Fibroblast of lung (primary cell): ENCODE measurements at regions not wholly inside any gene's neighbourhood (a gene's known extent, or its start where the extent isn't known, plus 50 kb on each side); places are given as distances from the start of the nearest gene placed in this dataset.
A peak's percentile ranks its signal among the peaks of the same experiment; 100 is the strongest.

Experiments used
- DNase-seq, 2 donors: peaks; one replicate each; pipeline versions ENCODE4 v3.0.0 to v3.0.0-alpha.2; 2010; ENCODE audit warnings: low read depth in 2 of 2
- H2AFZ ChIP-seq: 2 replicates; pipeline ENCODE4 v1.5.1; 2012; ENCODE audit warnings: low read length, control low read depth, inconsistent platforms
- H3K27ac ChIP-seq: 2 replicates; pipeline ENCODE4 v1.5.1; 2011; ENCODE audit warnings: low read length, control low read depth; ENCODE audit not compliant: insufficient read depth
- H3K27me3 ChIP-seq: 2 replicates; pipeline ENCODE4 v1.5.1; 2011; ENCODE audit warnings: mild to moderate bottlenecking, low read length; ENCODE audit not compliant: control insufficient read depth, insufficient read depth
- H3K36me3 ChIP-seq: 2 replicates; pipeline ENCODE4 v1.5.1; 2011; ENCODE audit warnings: low read length; ENCODE audit not compliant: control insufficient read depth, insufficient read depth
- H3K4me1 ChIP-seq: 2 replicates; pipeline ENCODE4 v1.5.1; 2011; ENCODE audit warnings: low read length; ENCODE audit not compliant: control insufficient read depth, insufficient read depth; ENCODE audit errors: extremely low read depth
- H3K4me2 ChIP-seq: 2 replicates; pipeline ENCODE4 v1.5.1; 2011; ENCODE audit warnings: low read length, control low read depth; ENCODE audit not compliant: insufficient read depth; ENCODE audit errors: extremely low read depth
- H3K4me3 ChIP-seq, 4 experiments: fragments of 200-600 bp in 1 of 4; sonication (generic) in 1 of 4; replicated peaks in 1 of 4; 2 replicates each; pipeline ENCODE4 v1.5.1; 2011 to 2016; ENCODE audit warnings: low read length in 4 of 4, low read depth in 3 of 4, mild to moderate bottlenecking in 3 of 4, control low read depth in 2 of 4, inconsistent platforms in 1 of 4, mixed read lengths in 1 of 4; ENCODE audit not compliant: insufficient read depth in 1 of 4; ENCODE audit errors: control extremely low read depth in 1 of 4
- H3K79me2 ChIP-seq: 2 replicates; pipeline ENCODE4 v1.5.1; 2012; ENCODE audit warnings: mild to moderate bottlenecking, low read length, inconsistent platforms; ENCODE audit not compliant: control insufficient read depth, insufficient read depth
- H3K9ac ChIP-seq: 2 replicates; pipeline ENCODE4 v1.5.1; 2011; ENCODE audit warnings: mild to moderate bottlenecking, low read length, control low read depth; ENCODE audit not compliant: insufficient read depth
- H3K9me3 ChIP-seq: 2 replicates; pipeline ENCODE4 v1.5.1; 2012; ENCODE audit warnings: low read depth, low read length; ENCODE audit not compliant: control insufficient read depth, insufficient read depth
- H4K20me1 ChIP-seq: 2 replicates; pipeline ENCODE4 v1.5.1; 2011; ENCODE audit warnings: low read length; ENCODE audit not compliant: control insufficient read depth, insufficient read depth; ENCODE audit errors: extremely low read depth
- EZH2 ChIP-seq: IDR thresholded peaks from 2 replicates; pipeline ENCODE4 v1.5.1; 2012; ENCODE audit warnings: low read length, control low read depth, mild to moderate bottlenecking; ENCODE audit errors: missing control alignments
- TF ChIP-seq, protein P1 (sequence below), 2 donors: IDR thresholded peaks in 1 of 2; conservative IDR thresholded peaks in 1 of 2; 1 replicate in 1 of 2; 2 replicates in 1 of 2; pipeline ENCODE4 v1.5.1; 2011 to 2012; ENCODE audit warnings: low read length in 2 of 2, control low read depth in 1 of 2, inconsistent platforms in 1 of 2, low read depth in 1 of 2, mild to moderate bottlenecking in 1 of 2

DNA sequence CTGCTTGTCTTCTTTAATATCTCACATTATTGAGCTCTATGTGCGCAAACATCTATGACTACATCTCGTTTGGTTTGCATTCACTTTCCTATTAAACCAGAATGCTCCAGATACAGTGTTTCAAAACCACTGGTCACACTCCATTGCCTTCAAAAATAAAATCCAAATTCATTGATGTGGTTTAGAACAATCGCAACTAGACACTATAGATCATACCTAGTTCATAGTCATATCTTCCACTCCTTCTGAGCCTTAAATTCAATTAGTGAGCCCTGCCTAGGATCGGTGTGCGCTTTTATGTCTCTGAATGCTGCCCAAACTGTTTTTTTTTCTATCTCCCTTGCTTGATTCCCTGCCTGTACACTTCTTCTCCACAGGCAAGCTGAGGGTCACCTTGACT, 238.5 kb upstream of the RGPD4 start:
- Histone ChIP-seq H3K4me1 (no peaks in the 10 kb centered on the region), H3K27ac (no peak overlapping the region)

DNA sequence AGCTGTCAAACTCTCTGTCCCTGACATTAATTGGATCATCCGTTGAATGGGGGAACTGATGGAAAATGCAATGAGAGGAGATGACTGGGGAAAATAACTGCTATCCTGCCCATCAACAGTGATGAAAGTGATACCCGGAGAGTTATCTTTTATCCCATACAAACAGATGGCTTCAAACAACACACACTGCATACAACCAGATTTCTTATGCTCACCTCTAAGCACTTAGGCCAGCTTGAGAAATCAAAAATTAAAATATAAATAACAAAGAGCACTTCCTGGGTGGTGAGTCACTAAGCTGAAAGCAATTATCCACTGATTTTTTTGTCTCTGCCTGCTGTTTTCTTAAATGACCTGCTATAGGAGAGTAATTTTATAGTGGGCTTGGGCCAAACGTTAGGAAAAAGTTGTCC, 237.6 kb upstream of the RGPD4 start:
- Histone ChIP-seq H3K27me3 (no peaks in the 10 kb centered on the region), H3K9me3 (no peaks in the 10 kb centered on the region), H3K4me1 (no peaks in the 10 kb centered on the region), H2AFZ (no peak overlapping the region), H3K27ac (no peak overlapping the region), H3K36me3 (no peaks in the 10 kb centered on the region), H4K20me1 (no peaks in the 10 kb centered on the region), H3K4me3 (no peak overlapping the region), H3K4me2 (no peak overlapping the region), H3K79me2 (no peaks in the 10 kb centered on the region), H3K9ac (no peak overlapping the region)
- TF ChIP-seq, protein P1, sequence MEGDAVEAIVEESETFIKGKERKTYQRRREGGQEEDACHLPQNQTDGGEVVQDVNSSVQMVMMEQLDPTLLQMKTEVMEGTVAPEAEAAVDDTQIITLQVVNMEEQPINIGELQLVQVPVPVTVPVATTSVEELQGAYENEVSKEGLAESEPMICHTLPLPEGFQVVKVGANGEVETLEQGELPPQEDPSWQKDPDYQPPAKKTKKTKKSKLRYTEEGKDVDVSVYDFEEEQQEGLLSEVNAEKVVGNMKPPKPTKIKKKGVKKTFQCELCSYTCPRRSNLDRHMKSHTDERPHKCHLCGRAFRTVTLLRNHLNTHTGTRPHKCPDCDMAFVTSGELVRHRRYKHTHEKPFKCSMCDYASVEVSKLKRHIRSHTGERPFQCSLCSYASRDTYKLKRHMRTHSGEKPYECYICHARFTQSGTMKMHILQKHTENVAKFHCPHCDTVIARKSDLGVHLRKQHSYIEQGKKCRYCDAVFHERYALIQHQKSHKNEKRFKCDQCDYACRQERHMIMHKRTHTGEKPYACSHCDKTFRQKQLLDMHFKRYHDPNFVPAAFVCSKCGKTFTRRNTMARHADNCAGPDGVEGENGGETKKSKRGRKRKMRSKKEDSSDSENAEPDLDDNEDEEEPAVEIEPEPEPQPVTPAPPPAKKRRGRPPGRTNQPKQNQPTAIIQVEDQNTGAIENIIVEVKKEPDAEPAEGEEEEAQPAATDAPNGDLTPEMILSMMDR (conservative IDR thresholded peaks at IDR 0.05 in 1 of 2, IDR thresholded peaks at IDR 0.05 in 1 of 2; ENCODE audit: low read depth in 1 of 2, low read length in 2 of 2), result no peak
- TF ChIP-seq EZH2, result no peak
- DNase-seq, result peak in 1 of 2 donors; percentile 44

More for the DNA sequence above, 238.5 kb upstream of the RGPD4 start:
- no peaks in the 10 kb centered on the region for H3K79me2 ChIP-seq
- H4K20me1 ChIP-seq, result no peaks in the 10 kb centered on the region
- H3K9ac ChIP-seq, result no peak overlapping the region
- no peak for DNase-seq
- no peak overlapping the region for H3K4me2 ChIP-seq
- TF ChIP-seq EZH2, result no peak
- TF ChIP-seq, protein P1 (conservative IDR thresholded peaks at IDR 0.05 in 1 of 2, IDR thresholded peaks at IDR 0.05 in 1 of 2; ENCODE audit: low read depth in 1 of 2, low read length in 2 of 2), result no peak
- no peak overlapping the region for H3K4me3 ChIP-seq
- H3K9me3 ChIP-seq, result no peaks in the 10 kb centered on the region
- no peaks in the 10 kb centered on the region for H3K36me3 ChIP-seq
- no peaks in the 10 kb centered on the region for H3K27me3 ChIP-seq
- H2AFZ ChIP-seq, result no peak overlapping the region

DNA sequence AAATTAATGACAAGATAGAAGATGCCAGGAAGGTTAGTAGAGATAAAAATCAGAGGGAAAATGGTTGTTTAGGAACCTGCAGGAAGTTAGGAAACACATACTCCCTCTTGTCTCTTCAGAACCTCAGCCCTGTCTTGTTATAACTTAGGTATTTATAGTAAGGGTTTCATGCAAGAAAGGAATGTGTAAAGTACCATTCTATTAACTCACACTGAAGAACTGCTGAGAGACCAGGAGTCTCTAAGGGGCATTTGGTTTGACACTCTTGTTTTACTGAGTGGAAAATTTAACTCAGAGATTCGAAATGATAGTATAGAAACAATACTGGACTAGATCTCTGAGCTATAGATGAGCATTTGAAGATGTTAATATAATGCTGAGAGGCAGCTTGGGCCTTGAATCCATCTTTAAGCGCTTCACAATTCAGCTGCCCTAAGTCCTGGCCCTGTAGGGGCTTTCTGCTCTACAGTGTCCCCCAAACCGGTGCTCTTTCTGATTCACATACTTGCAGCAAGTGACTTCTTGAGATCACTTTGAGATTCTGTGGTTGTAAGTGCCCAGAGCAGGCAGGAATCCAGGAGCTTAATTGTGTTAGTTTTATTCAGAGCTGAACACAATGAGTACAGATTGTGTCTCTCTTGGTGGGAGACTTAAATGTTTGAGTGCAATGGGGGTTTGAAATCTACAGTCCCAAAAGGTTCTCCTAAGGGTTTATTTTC, 235.0 kb upstream of the RGPD4 start:
- no peaks in the 10 kb centered on the region for H3K4me1 ChIP-seq
- no peaks in the 10 kb centered on the region for H3K36me3 ChIP-seq
- H2AFZ ChIP-seq, result no peak overlapping the region
- H3K9me3 ChIP-seq, result no peaks in the 10 kb centered on the region
- no peaks in the 10 kb centered on the region for H4K20me1 ChIP-seq
- H3K4me2 ChIP-seq, result no peak overlapping the region
- H3K4me3 ChIP-seq, result no peak overlapping the region
- no peaks in the 10 kb centered on the region for H3K27me3 ChIP-seq
- peak in 1 of 2 donors; percentile 74 for DNase-seq
- TF ChIP-seq, protein P1 (conservative IDR thresholded peaks at IDR 0.05 in 1 of 2, IDR thresholded peaks at IDR 0.05 in 1 of 2; ENCODE audit: low read depth in 1 of 2, low read length in 2 of 2), result no peak
- TF ChIP-seq EZH2, result no peak
- no peak overlapping the region for H3K9ac ChIP-seq
- no peak overlapping the region for H3K27ac ChIP-seq
- no peaks in the 10 kb centered on the region for H3K79me2 ChIP-seq
